Prostate gland (tissue), 2 donors: ENCODE measurements at regions not wholly inside any gene's neighbourhood (a gene's known extent, or its start where the extent isn't known, plus 50 kb on each side); places are given as distances from the start of the nearest gene placed in this dataset.

ENCODE experiments used
- POLR2A ChIP-seq: fragments of 450-650 bp; IDR thresholded peaks from one replicate; pipeline ENCODE4 v1.6.1; 2016; ENCODE audit warnings: antibody characterized with exemption, mild to moderate bottlenecking
- TF ChIP-seq, protein P1 (sequence below), 4 experiments: fragments of 200-600 bp in 2 of 4; fragments of 450-650 bp in 2 of 4; sonication (generic) in 2 of 4; IDR thresholded peaks; 1 replicate in 3 of 4; 2 replicates in 1 of 4; pipeline ENCODE4 v1.5.1; 2016 to 2019; ENCODE audit warnings: antibody characterized with exemption in 4 of 4, mild to moderate bottlenecking in 2 of 4, moderate library complexity in 2 of 4

DNA sequence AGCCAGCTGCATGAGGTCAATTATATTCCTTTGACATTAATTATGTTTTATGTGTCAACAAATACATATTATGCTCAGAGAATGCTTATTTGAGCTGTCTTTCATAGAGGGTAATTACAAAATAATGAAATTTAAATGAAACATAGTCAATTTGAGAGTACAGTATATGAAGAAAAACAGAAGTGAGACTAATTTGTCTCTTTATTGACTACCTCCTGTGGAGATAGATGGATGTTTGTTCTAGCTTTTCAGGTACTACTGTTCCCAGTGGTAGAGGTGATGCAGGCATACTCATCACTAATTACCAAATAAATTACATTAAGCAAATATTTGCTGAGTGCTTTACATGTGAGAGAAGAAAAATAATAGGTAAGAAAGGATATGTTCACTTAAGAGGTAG lies 1129.6 kb downstream of the OTOL1 start:
- TF ChIP-seq, protein P1, sequence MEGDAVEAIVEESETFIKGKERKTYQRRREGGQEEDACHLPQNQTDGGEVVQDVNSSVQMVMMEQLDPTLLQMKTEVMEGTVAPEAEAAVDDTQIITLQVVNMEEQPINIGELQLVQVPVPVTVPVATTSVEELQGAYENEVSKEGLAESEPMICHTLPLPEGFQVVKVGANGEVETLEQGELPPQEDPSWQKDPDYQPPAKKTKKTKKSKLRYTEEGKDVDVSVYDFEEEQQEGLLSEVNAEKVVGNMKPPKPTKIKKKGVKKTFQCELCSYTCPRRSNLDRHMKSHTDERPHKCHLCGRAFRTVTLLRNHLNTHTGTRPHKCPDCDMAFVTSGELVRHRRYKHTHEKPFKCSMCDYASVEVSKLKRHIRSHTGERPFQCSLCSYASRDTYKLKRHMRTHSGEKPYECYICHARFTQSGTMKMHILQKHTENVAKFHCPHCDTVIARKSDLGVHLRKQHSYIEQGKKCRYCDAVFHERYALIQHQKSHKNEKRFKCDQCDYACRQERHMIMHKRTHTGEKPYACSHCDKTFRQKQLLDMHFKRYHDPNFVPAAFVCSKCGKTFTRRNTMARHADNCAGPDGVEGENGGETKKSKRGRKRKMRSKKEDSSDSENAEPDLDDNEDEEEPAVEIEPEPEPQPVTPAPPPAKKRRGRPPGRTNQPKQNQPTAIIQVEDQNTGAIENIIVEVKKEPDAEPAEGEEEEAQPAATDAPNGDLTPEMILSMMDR (IDR thresholded peaks at IDR 0.05): no peak
- no peak for TF ChIP-seq POLR2A
